ENCODE measurements at regions not wholly inside any gene's neighbourhood (a gene's known extent, or its start where the extent isn't known, plus 50 kb on each side); places are given as distances from the start of the nearest gene placed in this dataset.

DNA sequence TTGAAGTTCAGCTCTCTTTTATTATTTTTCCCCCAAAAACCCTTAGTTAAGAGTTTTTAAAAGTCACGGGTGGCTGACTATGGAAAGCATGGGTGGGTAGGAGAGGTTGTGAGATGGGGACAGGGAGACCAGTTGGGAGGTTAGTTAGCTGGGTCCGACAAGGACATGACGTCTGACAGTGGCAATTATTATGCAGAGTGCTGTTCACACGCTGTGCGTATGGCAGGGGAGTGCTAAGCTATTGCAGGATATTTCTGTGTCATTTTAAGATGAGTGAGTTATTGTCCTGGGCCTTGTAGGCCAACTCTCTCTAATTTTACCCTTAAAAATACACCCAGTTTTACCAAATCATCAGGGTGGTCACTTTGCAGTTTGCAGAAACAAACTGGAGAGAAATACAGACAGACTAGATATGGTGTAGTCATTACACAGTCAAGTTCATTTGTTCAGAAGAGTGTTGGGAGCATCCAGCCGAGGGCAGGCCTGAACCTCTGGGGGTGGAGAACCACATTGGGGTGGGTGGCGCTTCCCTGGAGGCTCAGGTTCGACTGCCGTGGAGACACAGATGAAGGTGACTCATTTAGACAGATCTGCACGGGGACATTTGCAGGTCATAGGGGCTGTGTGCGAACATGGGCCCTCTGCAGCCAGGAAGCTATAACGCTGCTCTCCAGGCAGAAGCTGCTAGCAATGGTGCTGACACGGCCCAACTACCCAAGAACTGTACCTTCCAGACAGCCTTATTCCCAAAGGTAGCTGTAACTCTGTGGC is 307.6 kb downstream of the QKI start:
- no peak for TF ChIP-seq EP300 (IDR thresholded peaks at IDR 0.05)
- no peak for TF ChIP-seq POLR2A (IDR thresholded peaks at IDR 0.05)

All from tibial nerve (tissue), 3 donors.